ENCODE measurements at regions not wholly inside any gene's neighbourhood (a gene's known extent, or its start where the extent isn't known, plus 50 kb on each side); places are given as distances from the start of the nearest gene placed in this dataset.

GRCh38 chrX:42886519-42886918 lies 108.6 kb upstream of the PPP1R2C start:
- POLR2A ChIA-PET = no interaction called here
- Mint-ChIP-seq H3K27ac (no peak overlapping the region), H3K9me3 (peaks cover 2% of the 10 kb centered on the region), H3K27me3 (no peaks in the 10 kb centered on the region), H3K4me3 (no peak overlapping the region), H3K4me1 (ENCODE audit: low read depth) (no peaks in the 10 kb centered on the region), H3K36me3 (ENCODE audit: low read depth) (no peaks in the 10 kb centered on the region)
- CTCF ChIA-PET = no interaction called here
- DNase-seq = no peak
- no peak for TF ChIP-seq CTCF (IDR thresholded peaks at IDR 0.05)
- intact Hi-C loops (cut with micrococcal nuclease) = no loop called here
- ATAC-seq = no peak

GRCh38 chrX:42900947-42901346 lies 123.0 kb upstream of the PPP1R2C start:
- ChIA-PET POLR2A (no interaction called here), CTCF (no interaction called here)
- Mint-ChIP-seq H3K27me3 (no peaks in the 10 kb centered on the region), H3K36me3 (ENCODE audit: low read depth) (no peaks in the 10 kb centered on the region), H3K27ac (no peak overlapping the region), H3K4me3 (no peak overlapping the region), H3K9me3 (no peaks in the 10 kb centered on the region), H3K4me1 (ENCODE audit: low read depth) (peaks cover 5% of the 10 kb centered on the region)
- intact Hi-C loops (cut with micrococcal nuclease) = no loop called here
- no peak for TF ChIP-seq CTCF (IDR thresholded peaks at IDR 0.05)
- ATAC-seq (no peak), DNase-seq (no peak)

GRCh38 chrX:42902513-42902912 lies 124.5 kb upstream of the PPP1R2C start:
- Mint-ChIP-seq H3K9me3 (no peaks in the 10 kb centered on the region), H3K36me3 (ENCODE audit: low read depth) (no peaks in the 10 kb centered on the region), H3K27ac (no peak overlapping the region), H3K27me3 (no peaks in the 10 kb centered on the region), H3K4me3 (no peak overlapping the region), H3K4me1 (ENCODE audit: low read depth) (peaks cover 5% of the 10 kb centered on the region)
- POLR2A ChIA-PET = no interaction called here
- intact Hi-C loops (cut with micrococcal nuclease) = no loop called here
- ATAC-seq (no peak), DNase-seq (no peak)
- CTCF ChIA-PET = no interaction called here
- TF ChIP-seq CTCF (IDR thresholded peaks at IDR 0.05) = no peak

- ATAC-seq (no peak), DNase-seq (no peak)
- Mint-ChIP-seq H3K4me3 (no peak overlapping the region), H3K9me3 (peaks cover 2% of the 10 kb centered on the region), H3K36me3 (ENCODE audit: low read depth) (peaks cover 2% of the 10 kb centered on the region), H3K4me1 (ENCODE audit: low read depth) (no peaks in the 10 kb centered on the region), H3K27ac (no peak overlapping the region), H3K27me3 (no peaks in the 10 kb centered on the region)
- POLR2A ChIA-PET = interaction anchor here (1.2 kb wide), 1 partner anchor 19 kb away, joined by 3 read pairs; no protein-coding TSS in a partner anchor
- intact Hi-C loops (cut with micrococcal nuclease) = no loop called here
- no peak for TF ChIP-seq CTCF (IDR thresholded peaks at IDR 0.05)
- CTCF ChIA-PET = no interaction called here
Measured at GRCh38 chrX:42920752-42921151, 142.8 kb upstream of the PPP1R2C start.

GRCh38 chrX:42930071-42930470 lies 152.1 kb upstream of the PPP1R2C start:
- TF ChIP-seq CTCF (IDR thresholded peaks at IDR 0.05) = no peak
- Mint-ChIP-seq H3K4me1 (ENCODE audit: low read depth) (peaks cover 18% of the 10 kb centered on the region), H3K9me3 (no peaks in the 10 kb centered on the region), H3K36me3 (ENCODE audit: low read depth) (no peaks in the 10 kb centered on the region), H3K4me3 (no peak overlapping the region), H3K27ac (no peak overlapping the region), H3K27me3 (no peaks in the 10 kb centered on the region)
- DNase-seq (no peak), ATAC-seq (no peak)
- ChIA-PET POLR2A (no interaction called here), CTCF (no interaction called here)
- intact Hi-C loops (cut with micrococcal nuclease) = no loop called here

Data from activated CD8-positive, alpha-beta T cell treated with anti-CD3 and anti-CD28 coated beads for 36 hours (primary cell).